ENCODE measurements at regions not wholly inside any gene's neighbourhood (a gene's known extent, or its start where the extent isn't known, plus 50 kb on each side); places are given as distances from the start of the nearest gene placed in this dataset.

DNA sequence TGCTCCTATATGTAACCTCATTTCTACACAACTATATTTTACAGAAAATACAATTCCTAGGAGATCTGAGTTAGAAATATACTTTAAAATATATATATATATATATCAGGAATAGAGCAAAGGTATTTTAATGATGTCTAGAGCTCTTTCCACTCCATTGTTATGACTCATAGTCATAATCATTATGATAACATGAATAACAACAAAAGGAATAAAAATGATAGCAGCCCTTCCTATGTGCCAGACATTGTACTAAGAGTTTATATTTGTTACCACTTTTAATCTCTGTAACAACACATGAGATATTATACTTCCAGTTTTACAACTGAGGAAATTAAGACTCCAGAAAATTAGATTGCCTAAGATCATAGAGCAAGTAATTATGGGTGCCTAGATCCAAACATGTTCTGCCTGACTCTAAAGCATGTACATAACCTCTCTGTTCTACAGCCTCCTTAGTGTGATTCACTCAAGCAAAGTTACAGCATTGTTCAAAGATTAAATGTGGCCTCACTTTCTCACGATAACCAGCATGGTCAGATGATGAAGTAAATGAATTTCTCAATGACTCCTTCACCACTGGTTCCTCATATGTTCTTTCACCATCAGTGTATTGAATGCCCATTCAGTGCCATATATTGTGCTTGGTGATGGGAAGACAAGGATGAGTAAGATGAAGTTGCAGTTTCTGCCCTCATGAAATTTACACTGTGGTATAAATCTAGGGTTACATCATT is 452.1 kb downstream of the EFNA5 start:
- DNase-seq, result no peak

DNA sequence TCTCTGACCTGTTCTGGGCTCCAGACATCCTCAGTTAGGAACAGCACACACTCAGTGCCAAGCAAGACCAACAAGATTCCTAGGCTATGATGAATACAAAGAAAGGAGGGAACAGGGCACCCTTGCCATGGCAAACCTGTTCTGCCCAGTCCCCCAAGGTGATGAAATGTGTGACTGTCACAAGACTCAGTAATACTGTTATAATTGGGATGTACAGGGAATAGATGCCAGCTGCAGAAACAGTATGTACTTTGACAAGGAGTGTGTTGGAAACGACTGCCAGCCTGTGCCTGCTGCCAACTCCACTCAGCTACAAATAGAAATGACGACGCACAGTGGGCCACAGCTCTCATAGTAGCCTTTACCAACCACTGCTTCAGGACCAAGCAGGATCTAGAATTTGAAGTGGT is 453.0 kb downstream of the EFNA5 start:
- peak in 50 of 58 donors; percentile 0 to 87 (median 38) for DNase-seq

DNA sequence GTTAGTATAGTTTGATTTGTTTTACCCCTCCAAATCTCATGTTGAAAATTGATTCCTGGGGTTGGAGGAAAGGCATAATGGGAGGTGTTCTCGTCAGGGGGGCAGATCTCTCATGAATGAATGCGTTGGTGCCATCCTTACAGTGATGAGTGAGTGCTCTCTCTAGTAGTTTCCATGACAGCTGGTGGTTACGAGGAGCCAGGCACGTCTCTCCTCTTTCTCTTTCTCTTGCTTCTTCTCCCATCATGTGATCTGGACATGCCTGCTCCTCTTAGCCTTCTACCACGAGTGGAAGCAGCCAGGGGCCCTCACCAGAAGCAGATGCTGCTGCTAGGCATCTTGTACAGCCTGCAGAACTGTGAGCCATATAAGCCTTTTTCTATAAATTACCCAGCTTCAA is 454.1 kb downstream of the EFNA5 start:
- no peak for DNase-seq

DNA sequence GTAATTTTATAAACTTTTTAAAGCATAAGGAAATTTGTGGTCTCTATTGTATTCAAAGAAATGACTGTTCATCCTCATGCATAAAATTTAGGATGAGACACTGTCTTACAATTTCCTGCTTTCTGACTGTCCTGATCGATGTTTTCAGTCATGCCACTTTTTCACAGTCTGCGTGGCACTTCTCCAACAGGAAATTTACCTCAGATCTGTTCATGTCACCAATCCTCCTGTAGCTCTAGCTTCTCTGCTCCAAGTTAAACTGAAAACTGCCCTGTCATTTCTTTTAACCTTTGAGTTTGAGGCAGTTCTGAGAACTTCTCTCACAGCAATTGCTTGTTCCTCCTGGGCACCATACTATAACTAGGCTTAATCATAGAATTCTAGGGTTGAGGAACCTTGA is 455.1 kb downstream of the EFNA5 start:
- DNase-seq, result no peak

DNA sequence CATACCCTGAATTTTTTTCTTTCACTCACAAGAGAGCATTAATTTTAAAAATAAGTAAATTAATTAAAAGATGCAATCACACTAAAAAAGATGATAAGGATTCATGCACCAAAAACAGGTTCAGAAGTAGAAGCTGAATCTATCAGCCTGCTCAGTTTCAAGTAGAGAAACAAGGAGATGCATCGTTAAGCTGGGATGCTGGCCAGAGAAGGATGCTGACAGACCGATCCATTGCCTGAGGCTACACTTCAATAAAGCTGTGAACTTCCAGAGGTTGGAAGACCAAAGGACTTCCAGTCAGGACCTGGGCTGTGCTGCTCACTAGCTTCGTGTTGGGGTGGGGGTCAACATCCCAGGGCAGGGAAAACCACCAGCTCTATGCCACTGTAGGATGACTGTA is 457.7 kb downstream of the EFNA5 start:
- no peak for DNase-seq

DNA sequence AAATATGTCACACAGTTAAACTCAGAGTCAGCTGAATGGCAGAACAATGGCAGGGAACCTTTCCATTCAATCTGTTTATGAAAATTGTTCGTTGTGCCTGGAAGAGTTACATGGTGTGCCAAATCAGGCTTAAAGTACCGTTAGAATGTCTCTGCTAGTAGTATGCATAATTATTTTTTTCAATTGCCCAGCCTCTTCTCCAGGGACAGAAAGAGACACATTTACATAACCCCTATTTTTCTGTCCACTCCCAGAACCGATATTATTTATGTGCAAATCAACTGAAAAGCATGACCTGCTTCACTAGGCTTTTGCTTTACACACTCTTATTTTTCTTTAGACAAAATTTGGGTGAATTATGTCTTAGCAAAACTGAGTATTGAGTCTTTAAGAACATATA is 459.1 kb downstream of the EFNA5 start:
- no peak for DNase-seq

DNA sequence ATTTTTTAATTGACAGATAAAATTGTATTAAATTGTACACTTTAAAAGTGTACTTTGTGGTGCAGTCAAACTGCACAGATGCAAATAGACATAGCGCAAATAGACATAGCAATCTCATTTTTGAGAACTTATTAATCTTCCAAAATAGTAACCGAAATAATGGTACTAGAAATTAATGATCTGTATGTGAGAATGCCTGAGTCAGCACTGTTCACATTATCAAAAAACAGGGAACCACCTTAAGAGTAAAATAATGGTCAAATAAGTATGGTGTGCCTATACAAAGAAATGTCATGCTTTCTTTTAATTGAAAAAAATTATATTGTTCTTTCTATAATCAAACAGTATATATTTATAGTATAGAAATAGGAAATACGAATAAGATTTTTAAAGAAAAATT is 461.9 kb downstream of the EFNA5 start:
- no peak for DNase-seq

DNA sequence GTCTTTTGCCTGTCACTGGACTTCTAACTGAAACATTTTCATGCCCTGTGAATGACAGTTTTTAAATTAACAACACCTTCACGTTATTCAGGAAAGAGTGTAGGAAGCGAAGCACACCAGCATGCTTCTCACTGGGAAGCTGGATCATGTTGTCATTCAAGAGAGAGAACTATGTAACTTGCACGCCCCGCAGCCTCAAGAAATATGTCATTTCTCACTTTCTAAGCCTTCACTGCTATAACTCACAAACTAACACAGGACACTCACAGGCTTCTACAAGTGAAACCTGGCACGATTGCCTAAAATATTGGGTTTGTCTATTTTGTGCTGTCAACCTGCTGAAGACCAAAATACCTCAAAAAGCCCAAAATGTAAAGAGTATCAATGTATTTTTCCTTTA is 466.3 kb downstream of the EFNA5 start:
- no peak for DNase-seq

DNA sequence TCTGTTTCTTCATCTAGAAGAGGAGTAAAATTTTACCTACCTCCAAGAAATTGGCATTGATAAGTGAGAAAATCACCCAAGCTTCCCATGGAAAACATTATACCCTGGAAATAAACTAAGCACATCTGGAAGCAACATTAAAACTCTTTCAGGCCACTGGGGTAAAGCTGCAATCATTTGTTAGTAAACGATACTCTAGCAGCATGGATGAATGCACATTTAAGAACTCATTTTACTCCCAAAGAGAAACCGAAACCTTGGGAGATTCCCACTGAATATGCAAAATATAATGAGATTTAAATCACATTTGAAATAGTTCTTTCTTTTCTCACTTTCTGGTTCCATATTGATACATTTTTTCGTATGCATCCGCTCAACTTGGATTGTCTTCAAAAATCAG is 467.5 kb downstream of the EFNA5 start:
- no peak for DNase-seq

DNA sequence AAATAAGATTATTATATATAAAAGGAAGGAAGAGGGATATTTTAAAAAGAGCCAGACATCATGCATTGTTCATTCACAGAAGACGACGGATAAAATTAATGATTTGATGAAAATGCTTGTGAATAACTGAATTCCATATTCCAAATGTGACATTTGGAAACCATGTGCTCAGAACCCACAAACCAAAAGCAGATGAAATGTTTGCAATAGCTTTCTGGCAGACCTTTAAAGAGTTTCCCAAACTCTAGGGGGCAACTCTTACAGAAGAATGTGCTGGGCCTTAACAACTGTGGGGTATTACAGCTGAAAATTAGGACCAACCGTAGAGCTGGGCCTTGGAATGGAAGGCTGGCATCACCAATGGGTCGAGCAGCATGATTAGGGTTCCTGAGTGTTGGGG is 471.0 kb downstream of the EFNA5 start:
- DNase-seq, result no peak

DNA sequence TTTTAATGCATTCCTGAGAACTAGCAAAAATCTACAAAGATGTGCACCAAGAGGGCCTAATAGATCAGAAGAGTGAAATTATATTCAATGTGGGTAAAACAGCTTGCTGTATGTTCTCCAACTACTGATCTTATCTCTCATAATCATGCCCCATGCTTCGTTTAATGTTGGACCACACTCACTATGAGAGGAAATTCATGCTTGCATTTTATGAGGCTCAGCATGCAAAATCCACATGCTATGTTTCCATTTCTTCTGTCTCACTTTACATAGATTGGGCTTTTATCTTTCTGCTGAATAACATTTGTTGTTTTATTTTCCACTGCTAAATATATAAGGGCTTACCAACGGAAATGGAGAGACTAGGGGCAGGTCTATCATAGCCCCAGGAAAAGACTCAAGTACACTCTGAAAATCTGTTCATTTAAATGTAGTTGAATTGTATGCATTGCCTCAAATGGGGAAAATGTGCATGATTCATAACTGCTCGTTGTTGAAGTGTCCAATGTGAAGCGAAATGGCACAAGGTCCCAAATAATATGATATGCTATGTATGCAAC is 474.2 kb downstream of the EFNA5 start:
- DNase-seq, result no peak

DNA sequence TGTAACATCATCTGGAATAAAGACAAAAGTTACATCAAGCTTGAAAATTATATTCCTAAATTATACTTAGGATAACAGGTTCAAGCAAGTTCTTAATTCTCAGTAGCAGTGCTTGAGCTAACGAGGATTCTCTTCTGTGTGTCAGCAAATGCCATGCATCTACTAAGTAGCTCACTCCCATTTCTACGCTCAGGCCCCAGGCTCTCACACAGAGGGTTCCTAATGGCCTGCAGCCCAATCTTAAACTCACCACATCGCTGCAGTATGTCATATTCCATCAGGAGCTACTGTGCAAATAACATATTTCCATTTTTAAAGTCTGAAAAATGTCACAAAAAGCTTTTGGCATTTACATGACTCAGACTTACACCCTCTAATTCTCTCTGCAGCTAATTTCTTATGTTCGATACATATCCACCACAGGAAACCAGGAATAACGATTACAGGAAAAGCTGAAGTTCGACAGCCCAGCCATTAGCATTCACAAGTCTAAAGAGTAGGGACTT is 474.8 kb downstream of the EFNA5 start:
- DNase-seq, result no peak

DNA sequence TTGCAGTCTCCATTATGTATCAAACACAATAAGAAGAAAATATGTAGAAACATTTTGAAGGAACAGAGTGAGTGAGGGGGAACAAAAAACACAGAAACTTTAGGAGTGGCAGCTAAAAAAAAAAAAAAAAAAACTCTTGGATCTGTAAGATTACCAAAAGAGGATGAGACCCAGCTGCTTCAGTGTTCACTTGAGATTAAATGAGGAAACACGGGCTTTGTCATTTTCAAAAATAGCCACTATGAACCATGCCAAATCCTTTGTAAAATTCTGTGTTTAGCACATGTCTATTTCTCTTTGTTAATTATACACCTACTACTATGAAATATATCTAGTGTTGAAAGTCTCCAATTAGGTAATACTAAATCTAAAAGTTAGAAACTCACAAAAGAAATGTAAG is 485.9 kb downstream of the EFNA5 start:
- no peak for DNase-seq

DNA sequence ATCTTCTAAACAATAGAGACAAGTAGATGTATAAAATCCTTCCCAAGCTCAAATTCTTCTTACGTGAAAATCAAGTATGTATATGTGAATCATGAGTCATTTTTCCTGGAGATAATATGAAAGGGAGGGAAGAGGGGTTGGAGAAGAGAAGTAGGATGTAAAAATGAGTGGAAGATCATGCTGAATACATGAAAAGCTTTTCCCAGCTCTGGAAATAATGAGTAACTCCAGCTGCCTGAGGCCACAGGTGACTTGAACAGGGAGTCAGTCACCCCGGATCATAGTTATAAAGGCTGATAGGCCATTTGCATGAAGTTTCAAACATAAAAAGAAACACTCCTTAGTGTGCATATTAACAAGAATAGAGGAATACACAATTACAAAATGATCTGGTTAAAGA is 486.7 kb downstream of the EFNA5 start:
- no peak for DNase-seq

DNA sequence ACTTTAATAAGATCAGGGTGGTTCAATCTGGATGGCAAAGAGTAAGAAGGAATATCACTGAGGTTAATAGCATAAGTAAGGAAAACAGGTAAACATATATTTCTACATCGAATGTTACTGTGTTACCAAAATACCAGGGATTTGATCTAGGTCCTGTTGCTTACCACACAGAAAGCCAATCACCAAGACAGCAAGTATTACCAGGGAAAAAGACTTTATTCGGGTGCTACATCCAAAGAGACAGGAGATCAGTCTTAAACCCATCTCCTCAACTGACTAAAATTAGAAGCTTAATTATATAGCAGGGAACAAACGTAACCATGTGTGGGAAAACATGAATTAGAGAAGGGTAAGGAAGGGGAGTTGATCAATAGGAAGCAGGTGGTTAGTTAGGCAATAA is 500.1 kb downstream of the EFNA5 start:
- no peak for DNase-seq

DNA sequence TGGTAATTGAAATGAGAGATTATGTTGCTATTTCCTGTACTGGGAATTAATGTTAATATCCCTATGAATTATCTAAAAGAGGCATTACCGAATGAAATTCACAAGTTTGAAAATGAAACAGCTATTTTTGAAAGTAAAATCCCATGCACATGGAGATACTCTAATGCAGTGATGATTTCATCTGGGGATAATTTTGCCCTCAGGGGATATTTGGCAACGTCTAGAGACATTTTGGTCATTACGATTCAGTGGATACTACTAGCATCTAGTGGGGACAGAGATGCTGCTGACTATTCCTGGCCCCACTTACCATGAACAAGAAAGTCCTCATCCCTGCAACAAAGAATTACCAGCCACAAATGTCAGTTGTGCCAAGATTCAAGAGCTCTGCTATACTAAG is 500.9 kb downstream of the EFNA5 start:
- no peak for DNase-seq

DNA sequence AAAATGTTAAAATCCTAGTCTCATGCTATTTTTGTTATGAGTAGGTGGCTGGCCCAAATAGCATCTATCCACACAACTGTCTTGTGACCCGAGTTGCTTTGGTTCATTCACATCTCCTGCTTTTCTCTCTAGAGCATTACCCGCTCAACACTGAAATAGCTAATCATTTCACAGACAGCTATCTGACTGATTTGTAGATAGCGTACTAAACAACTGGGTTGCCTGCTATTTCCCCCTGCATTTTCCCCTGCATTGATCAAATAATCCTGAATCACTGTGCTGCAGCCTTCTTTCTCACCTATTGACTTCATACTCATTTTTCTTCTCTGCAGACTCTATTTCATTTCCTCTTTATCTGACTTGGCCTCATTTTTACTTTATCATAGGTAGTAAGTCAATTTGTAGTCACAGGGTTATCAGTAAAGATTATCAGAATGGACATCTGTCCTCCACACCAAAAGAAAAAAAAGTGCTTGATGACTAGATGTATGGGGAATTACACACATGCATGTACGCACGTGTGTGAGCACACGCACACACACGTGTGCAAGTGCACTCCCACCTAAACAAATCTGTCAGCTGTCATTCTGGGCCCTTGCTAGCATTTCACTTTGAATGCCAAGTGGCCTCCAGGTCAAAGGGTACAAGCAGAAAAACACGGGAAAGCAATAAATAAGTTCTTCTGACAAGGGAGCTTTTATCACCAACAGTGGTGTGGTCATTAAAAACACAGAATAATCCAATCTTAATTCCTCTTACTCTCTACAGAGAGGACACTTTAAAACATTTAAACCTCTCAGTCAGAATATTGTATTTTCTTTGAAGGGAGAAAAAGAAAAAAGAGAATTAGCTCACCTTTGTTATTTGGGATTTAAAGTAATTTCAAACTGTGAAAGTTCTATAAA is 501.6 kb downstream of the EFNA5 start:
- DNase-seq, result no peak

DNA sequence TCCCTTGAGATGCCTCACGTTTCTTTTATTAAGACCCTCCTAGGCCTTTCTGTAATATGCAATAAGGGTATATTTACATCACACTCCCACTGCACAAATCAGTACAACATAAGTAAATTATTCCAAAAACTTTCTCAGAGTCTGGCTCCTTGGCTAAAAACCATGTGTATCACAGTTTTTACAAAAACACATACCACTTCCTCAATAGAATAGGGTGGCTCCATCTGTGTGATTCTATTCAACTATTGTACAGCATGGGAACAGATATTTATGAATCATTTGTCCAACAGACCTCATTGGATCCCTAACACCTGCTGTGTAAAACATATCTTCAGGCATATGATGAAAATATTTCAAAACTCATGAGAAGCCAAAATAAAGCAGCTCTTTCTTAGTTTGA is 502.7 kb downstream of the EFNA5 start:
- DNase-seq, result no peak

DNA sequence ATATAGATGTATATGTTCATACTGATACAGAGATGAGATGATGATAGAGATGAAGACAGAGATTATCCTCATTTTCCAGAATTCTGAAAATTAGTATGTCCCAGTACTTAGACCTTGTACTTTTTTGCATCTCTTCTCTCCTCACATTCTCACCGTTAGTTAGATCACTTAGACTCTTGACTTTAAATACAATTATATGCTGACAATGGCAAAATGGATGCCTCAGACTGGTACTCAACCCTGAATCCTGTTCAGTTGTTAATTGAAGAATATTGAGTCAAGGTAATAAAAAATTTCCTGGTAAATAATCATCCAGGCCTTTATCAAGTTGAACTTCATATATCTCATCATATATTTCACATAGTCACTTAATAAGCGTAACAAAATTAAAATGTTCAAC is 505.4 kb downstream of the EFNA5 start:
- DNase-seq, result no peak

DNA sequence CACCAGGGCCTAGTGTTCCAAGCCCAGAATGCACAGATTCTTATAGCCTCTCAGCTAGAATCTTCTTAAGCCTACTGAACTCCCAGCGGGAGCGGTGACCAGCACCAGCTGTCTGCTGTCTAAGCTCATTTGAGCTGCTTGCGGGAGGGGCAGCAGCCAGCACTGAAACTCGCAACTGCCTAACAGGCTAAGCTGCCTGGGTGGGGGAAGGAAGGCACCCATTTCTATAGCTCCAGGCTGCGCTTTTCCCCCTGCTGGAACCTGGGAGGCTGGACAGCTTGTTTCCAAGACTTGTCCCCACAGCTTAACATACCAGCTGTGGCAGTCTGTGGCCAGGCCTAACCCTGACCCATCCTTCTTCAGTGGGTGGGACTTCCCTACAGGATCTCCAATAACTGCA is 512.9 kb downstream of the EFNA5 start:
- no peak for DNase-seq

DNA sequence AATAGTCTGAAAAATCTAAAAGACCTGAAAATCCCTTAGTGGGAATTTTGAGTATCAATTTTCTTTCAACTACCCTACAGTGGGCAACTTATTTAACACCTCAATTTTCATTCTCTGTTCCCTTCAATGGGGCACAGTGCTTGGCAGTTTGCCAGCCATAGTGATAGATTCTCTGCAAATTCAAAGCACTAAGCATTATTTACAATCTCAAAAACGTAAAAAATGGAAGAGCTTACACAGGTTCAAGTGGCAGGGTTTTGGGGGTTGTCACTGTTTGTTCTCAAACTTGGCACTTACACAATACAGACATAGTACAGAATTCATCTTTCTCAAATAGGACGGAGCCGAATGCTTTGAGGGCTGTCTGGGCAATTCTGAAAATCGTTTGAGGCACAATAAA is 515.0 kb downstream of the EFNA5 start:
- DNase-seq, result no peak

DNA sequence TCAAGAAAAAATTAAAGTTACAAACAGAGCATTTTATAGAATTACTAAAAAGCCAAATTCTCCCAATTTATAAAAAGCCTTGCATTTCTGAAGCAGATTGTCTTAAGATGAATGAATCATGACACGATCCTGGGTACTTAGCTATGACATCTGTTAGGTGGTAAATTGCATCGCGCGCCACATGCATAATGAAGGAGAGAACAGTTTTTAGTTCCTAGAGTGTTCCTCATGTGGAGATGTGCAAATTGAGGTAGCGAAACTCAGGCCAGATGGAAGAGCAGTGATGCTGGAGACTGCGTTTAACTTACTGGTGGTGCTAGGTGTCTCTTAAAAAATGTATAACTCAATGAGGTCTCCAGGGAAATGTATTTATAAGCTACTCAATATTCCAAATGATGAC is 516.1 kb downstream of the EFNA5 start:
- peak in 24 of 58 donors; percentile 1 to 66 (median 14) for DNase-seq

Measured in anterior cingulate cortex (tissue), 58 donors.